ENCODE measurements at regions not wholly inside any gene's neighbourhood (a gene's known extent, or its start where the extent isn't known, plus 50 kb on each side); places are given as distances from the start of the nearest gene placed in this dataset.

GRCh38 chr16:76204249-76204648 is 73.0 kb upstream of the CNTNAP4 start:
- no peak overlapping the region for H3K9ac ChIP-seq (ENCODE audit: low read length in 3 of 3)
- intact Hi-C loops (cut with DNase I): no loop called here
- H3K27ac ChIP-seq (ENCODE audit: low read depth in 2 of 2, low read length in 2 of 2): no peak overlapping the region
- no peak overlapping the region for H3K4me3 ChIP-seq (ENCODE audit: low read length in 3 of 3)
- H3K36me3 ChIP-seq (ENCODE audit: control insufficient read depth in 2 of 3, insufficient read depth in 3 of 3, low read length in 3 of 3): no peaks in the 10 kb centered on the region
- no peak for TF ChIP-seq CTCF (IDR thresholded peaks at IDR 0.05; ENCODE audit: borderline replicate concordance, extremely low read depth, insufficient read depth)
- H3K27me3 ChIP-seq (ENCODE audit: control insufficient read depth, insufficient read depth, low read length): no peaks in the 10 kb centered on the region
- FAIRE-seq (no peak), DNase-seq (no peak)
- no peaks in the 10 kb centered on the region for H3K9me3 ChIP-seq (ENCODE audit: control insufficient read depth in 2 of 3, insufficient read depth in 1 of 3, low read length in 3 of 3)
- no peaks in the 10 kb centered on the region for H3K4me1 ChIP-seq (ENCODE audit: control insufficient read depth in 2 of 3, insufficient read depth in 2 of 3, low read depth in 1 of 3, low read length in 3 of 3)

GRCh38 chr16:76207270-76207669 is 69.9 kb upstream of the CNTNAP4 start:
- intact Hi-C loops (cut with DNase I): no loop called here
- Histone ChIP-seq H3K9me3 (ENCODE audit: control insufficient read depth in 2 of 3, insufficient read depth in 1 of 3, low read length in 3 of 3) (no peaks in the 10 kb centered on the region), H3K9ac (ENCODE audit: low read length in 3 of 3) (no peak overlapping the region), H3K4me1 (ENCODE audit: control insufficient read depth in 2 of 3, insufficient read depth in 2 of 3, low read depth in 1 of 3, low read length in 3 of 3) (no peaks in the 10 kb centered on the region), H3K4me3 (ENCODE audit: low read length in 3 of 3) (no peak overlapping the region), H3K27me3 (ENCODE audit: control insufficient read depth, insufficient read depth, low read length) (no peaks in the 10 kb centered on the region), H3K36me3 (ENCODE audit: control insufficient read depth in 2 of 3, insufficient read depth in 3 of 3, low read length in 3 of 3) (no peaks in the 10 kb centered on the region), H3K27ac (ENCODE audit: low read depth in 2 of 2, low read length in 2 of 2) (no peak overlapping the region)
- DNase-seq (no peak), FAIRE-seq (no peak)
- TF ChIP-seq CTCF (IDR thresholded peaks at IDR 0.05; ENCODE audit: borderline replicate concordance, extremely low read depth, insufficient read depth): no peak

GRCh38 chr16:76210157-76210556 is 67.0 kb upstream of the CNTNAP4 start:
- Histone ChIP-seq H3K9me3 (ENCODE audit: control insufficient read depth in 2 of 3, insufficient read depth in 1 of 3, low read length in 3 of 3) (no peaks in the 10 kb centered on the region), H3K9ac (ENCODE audit: low read length in 3 of 3) (no peak overlapping the region), H3K27me3 (ENCODE audit: control insufficient read depth, insufficient read depth, low read length) (no peaks in the 10 kb centered on the region), H3K36me3 (ENCODE audit: control insufficient read depth in 2 of 3, insufficient read depth in 3 of 3, low read length in 3 of 3) (no peaks in the 10 kb centered on the region), H3K4me3 (ENCODE audit: low read length in 3 of 3) (no peak overlapping the region), H3K4me1 (ENCODE audit: control insufficient read depth in 2 of 3, insufficient read depth in 2 of 3, low read depth in 1 of 3, low read length in 3 of 3) (no peaks in the 10 kb centered on the region), H3K27ac (ENCODE audit: low read depth in 2 of 2, low read length in 2 of 2) (no peak overlapping the region)
- TF ChIP-seq CTCF (IDR thresholded peaks at IDR 0.05; ENCODE audit: borderline replicate concordance, extremely low read depth, insufficient read depth): no peak
- intact Hi-C loops (cut with DNase I): no loop called here
- FAIRE-seq (no peak), DNase-seq (no peak)

- FAIRE-seq (no peak), DNase-seq (no peak)
- Histone ChIP-seq H3K9ac (ENCODE audit: low read length in 3 of 3) (no peak overlapping the region), H3K27me3 (ENCODE audit: control insufficient read depth, insufficient read depth, low read length) (no peaks in the 10 kb centered on the region), H3K9me3 (ENCODE audit: control insufficient read depth in 2 of 3, insufficient read depth in 1 of 3, low read length in 3 of 3) (no peaks in the 10 kb centered on the region), H3K4me1 (ENCODE audit: control insufficient read depth in 2 of 3, insufficient read depth in 2 of 3, low read depth in 1 of 3, low read length in 3 of 3) (no peaks in the 10 kb centered on the region), H3K4me3 (ENCODE audit: low read length in 3 of 3) (no peak overlapping the region), H3K36me3 (ENCODE audit: control insufficient read depth in 2 of 3, insufficient read depth in 3 of 3, low read length in 3 of 3) (no peaks in the 10 kb centered on the region), H3K27ac (ENCODE audit: low read depth in 2 of 2, low read length in 2 of 2) (no peak overlapping the region)
- intact Hi-C loops (cut with DNase I): no loop called here
- TF ChIP-seq CTCF (IDR thresholded peaks at IDR 0.05; ENCODE audit: borderline replicate concordance, extremely low read depth, insufficient read depth): no peak
Observed at GRCh38 chr16:76213860-76214259, 63.3 kb upstream of the CNTNAP4 start.

Measured in kidney (tissue), 13 donors.